GM12801 (cell line): ENCODE measurements at regions not wholly inside any gene's neighbourhood (a gene's known extent, or its start where the extent isn't known, plus 50 kb on each side); places are given as distances from the start of the nearest gene placed in this dataset.

Experiments used
- CTCF ChIP-seq: IDR thresholded peaks from one replicate; pipeline ENCODE4 v1.5.1; 2011; ENCODE audit warnings: control low read depth; ENCODE audit not compliant: insufficient read length; ENCODE audit errors: extremely low read depth

- TF ChIP-seq CTCF, result no peak
These were observed 294.3 kb upstream of the MEX3C start for GRCh38 chr18:51491678-51492372.

GRCh38 chr18:51498085-51498855 is 300.8 kb upstream of the MEX3C start:
- TF ChIP-seq CTCF, result no peak

GRCh38 chr18:51503351-51503750 is 305.9 kb upstream of the MEX3C start:
- TF ChIP-seq CTCF, result no peak

- TF ChIP-seq CTCF, result no peak
These were observed 309.3 kb upstream of the MEX3C start for GRCh38 chr18:51506811-51507210.

GRCh38 chr18:51510020-51510419 is 312.5 kb upstream of the MEX3C start:
- TF ChIP-seq CTCF, result no peak

GRCh38 chr18:51513517-51513916 is 316.0 kb upstream of the MEX3C start:
- TF ChIP-seq CTCF, result no peak

GRCh38 chr18:51514128-51514527 is 316.6 kb upstream of the MEX3C start:
- TF ChIP-seq CTCF, result no peak
